HG03108 (cell line): ENCODE measurements at regions not wholly inside any gene's neighbourhood (a gene's known extent, or its start where the extent isn't known, plus 50 kb on each side); places are given as distances from the start of the nearest gene placed in this dataset.

Experiments
- ATAC-seq: cut with Tn5 transposase; IDR thresholded peaks from one replicate; pipeline ENCODE4 v1.9.1; 2021; ENCODE audit warnings: moderate library complexity; ENCODE audit not compliant: unreplicated experiment

DNA sequence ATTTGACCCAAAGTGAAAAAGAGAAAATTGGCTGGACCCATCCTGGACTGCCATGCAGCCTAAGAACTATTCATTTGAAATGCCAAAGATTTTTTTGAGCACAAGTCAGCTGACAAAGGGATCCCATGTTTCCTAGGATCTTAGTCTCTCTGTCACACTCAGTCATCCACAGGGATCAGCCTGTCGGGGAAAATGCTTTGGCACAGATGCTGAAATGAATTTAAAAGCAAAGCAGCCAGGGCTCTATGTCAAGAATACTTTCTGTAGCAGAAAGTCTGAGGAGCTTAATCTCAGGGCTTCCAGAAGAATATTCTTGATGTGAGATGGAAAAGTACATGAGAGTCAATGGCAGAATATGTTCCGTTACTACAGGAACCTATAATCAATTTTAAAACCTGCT is 1900.8 kb downstream of the MRPL39 start:
- no peak for ATAC-seq

DNA sequence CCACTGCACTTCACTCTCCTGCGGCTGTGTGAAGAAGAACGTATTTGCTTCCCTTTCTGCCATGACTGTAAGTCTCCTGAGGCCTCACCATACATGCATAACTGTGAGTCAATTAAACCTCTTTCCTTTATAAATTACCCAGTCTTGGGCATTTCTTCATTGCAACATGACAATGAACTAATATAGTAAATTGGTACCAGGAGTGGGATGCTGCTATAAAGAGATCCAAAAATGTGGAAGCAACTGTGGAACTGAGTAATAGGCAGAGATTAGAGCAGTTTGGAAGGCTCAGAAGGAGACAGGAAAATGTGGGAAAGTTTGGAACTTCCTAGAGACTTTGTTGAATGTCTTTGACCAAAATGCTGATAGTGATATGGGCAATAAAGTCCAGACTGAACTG is 1907.9 kb downstream of the MRPL39 start:
- ATAC-seq = no peak

DNA sequence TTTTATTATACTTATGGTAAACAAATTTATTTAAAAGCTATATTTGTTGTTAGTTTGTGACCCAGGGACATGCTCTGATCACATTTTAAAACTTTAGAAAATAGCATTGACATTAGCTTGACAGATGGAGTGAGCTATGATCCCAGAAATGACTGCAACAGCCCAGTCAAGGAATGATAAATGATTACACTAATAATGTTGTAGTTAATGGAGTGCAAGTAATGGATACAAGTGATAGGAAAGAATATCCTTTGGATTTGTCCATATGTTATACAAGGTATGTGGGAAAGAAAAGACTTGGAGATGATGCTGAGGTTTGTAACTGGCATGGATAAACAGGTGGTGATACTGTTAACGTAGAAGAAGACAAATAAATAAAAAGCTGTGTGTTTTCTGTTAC is 1908.7 kb downstream of the MRPL39 start:
- ATAC-seq = no peak

DNA sequence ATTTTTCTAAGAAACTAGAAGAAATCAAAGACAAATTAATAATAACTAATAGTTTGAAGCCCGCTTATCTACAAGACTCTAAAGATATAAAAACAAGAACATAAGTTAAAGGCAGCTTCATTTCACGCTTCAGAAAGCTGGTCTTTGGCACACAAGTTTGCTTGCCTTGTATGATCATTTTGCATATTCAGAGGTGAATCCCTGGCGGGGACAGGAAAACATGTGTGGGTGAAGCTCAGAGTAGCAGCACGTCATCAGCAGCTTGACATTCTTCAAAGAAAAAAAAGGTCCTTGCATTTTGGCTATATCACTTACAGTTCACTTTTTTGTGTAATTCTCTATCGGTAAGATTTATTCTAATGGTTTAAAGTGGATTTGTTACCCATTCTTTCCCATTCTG is 1911.8 kb downstream of the MRPL39 start:
- ATAC-seq = no peak

DNA sequence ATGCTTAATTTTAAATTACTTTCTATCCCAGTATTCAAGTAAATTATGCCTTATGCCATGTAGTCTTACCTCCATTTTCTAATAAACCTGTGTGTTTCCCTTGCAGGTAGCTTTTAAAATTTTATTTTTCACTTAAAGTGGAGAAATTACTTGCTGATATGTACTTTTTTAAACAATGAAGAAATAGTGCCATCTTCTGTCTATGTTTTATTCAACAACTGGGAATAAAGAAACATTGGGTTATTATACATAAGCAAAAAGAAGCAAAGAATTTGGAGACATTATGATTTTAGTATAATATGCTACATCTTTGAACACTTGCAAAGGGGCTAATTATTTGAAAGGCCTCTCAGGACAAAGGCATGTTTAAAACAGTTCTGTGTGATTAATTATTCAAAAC is 1912.9 kb downstream of the MRPL39 start:
- no peak for ATAC-seq

DNA sequence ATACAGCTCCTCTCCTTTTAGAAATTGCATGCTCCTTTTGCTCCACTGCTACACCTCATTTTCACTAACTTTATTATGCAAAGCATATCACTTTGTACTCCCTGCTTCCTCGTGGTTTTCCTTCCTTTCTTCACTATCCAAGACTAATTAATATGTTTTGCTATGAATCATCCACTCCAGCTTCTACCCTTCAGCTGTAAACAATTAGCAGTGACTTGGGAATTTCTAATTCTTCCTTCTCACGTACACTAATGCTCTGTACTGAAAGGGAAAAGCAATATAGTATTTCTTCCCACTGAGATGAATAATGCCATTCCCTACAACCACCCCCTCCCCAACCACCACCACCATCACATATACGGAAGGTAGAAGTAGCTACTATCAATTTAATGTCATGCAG is 1917.0 kb downstream of the MRPL39 start:
- ATAC-seq = no peak

DNA sequence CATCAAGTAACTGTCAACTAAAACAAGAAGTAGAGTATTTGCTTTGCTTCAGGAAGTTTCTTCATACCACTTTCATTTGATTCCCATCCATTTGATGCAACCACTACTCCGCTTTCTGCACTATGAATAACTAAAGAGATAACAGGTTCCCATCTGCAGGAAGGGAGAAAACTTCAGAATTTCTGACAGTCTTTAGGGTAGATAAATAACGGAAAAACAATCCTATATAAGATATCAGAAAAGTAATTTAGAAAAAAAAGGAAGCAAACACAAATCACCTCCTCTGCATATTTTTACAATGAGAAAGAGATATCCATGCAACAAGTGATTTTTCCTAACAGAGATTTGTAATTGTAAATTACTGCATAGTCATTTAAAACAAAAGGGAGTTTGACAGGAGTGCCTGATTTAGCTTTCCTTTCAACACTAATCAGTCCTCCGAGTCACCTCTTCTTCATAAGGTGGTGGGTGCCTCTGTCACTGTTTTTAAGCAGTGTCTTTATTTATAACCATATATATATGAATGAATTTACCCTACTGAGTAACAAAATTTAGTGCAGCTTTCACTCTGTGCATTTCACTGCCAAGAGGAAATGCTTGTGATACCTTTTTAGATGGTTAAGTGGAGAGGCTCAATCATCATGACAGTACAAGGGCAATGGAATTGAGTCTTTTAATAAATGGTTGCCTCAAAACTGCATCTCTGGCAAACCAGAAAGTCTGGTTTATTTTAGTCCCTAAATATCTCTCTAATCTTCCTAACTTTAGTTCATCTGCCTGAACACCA is 1920.4 kb downstream of the MRPL39 start:
- no peak for ATAC-seq

DNA sequence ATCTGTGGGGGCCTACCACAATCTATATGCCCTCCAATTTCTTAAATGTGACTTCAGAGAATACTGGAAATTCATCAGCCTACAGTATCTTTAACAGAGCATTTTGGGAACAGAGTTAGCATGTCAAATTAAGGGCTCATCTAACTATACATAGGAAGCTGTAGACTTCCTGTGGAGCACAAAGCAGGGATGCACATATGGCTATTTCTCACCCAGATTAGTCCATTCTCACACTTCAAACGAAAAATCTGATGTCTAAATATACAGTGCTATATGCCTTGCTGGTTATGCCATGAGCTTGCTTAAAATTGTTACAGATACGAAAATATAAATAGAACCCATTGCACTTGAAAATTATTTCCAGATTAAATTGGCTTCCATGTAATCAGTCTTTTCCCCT is 1922.8 kb downstream of the MRPL39 start:
- ATAC-seq = no peak

DNA sequence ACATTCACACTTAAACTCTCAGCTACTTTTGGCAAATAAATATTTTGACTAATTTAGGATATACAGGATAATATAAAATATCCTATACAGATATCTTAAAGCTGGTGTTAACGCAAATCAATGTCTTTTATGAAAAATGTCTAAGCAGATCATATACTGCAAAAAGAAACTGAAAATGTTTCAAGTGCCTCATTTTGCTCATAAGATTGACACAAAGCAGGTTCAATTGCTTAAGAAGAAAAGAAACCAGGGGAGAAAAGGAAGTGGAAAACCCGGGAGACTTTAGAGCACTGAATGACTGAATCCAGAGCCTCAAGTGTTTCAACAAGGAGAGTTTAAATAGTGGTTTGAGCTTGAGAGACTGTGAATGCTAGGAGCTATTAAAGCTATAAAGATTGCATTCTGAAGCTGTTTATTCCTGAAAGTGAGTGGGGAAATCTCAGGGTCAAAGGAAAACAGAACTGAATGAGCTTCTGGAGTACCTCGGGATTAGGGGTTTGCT is 1943.0 kb downstream of the MRPL39 start:
- ATAC-seq = no peak

DNA sequence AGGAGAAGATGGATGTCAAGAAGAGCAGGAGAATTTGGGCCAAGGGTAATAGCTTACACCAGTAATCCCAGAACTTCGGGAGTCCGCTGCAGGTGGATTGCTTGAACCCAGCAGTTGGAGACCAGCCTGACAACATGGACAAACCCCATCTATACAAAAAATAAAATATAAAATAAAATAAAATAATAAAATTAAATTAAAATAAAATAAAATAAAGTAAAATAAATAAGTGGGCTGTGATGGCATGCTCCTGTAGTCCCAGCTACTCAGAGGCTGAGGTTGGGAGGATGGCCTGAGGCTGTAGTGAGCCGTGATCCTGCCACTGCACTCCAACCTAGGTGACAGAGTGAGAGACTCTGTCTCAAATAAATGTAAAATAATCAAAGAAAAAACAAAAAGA is 1946.7 kb downstream of the MRPL39 start:
- ATAC-seq = no peak

DNA sequence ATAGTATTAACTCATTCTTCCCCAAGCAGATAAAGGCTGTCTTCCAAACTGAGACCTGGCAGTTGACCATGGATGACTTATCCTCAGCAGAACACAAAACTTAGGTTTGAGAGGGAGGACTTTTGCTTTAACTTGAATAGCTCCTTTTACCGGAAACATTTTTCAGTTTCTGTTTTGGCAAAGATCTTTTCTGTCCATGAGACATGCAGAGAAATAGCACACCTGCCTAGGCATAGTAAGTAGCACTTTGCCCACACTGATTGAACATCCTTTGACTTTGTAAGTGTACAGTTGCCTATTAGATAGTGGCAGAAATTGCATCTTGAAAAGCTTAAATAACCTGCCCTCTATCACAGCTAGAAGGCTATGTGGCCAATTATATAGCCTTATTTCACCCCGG is 1962.5 kb downstream of the MRPL39 start:
- no peak for ATAC-seq

DNA sequence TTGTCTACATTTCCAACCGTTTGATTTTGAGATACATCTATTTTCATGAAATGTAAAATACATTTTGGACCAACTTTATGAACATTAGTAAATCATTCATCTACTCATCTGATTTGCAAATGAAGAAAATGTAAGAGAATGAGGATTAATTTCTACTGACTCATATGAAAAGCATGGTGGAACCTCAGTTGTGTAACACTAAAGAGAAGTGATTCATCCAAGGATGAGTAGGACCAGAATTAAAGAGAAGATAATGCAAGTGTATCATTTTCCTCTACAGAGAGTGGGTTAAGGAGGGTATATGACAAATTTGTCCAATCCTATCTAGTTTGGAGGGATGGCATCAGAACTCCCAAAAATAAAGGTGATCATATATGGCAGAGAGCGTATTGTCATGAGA is 1967.6 kb downstream of the MRPL39 start:
- no peak for ATAC-seq

DNA sequence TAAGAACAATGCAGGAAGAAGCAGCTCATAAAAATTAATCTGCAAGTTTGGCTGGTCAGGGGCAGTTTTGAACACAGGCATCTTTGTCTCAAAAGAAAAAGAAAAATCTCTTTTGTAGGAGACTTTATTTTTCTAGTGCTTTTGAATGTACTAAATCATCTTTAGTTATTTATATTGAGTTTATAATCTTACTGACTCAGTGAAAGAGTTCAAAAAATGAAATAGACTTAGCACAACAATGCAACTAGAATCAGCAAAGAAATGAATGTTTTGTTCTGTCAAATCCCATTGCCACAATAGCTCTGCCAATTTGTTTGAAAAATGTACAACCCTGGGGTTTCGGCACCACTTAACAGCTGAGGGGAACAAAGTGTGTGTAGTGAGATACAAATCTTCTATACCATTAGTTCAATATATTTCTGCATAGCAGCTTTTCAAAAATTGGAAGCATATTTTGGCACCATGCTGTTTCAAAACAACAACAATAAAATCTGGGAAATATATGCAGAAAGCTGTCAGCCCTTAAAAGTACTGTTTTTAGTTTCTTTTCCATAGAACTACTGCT is 1969.1 kb downstream of the MRPL39 start:
- ATAC-seq = no peak

DNA sequence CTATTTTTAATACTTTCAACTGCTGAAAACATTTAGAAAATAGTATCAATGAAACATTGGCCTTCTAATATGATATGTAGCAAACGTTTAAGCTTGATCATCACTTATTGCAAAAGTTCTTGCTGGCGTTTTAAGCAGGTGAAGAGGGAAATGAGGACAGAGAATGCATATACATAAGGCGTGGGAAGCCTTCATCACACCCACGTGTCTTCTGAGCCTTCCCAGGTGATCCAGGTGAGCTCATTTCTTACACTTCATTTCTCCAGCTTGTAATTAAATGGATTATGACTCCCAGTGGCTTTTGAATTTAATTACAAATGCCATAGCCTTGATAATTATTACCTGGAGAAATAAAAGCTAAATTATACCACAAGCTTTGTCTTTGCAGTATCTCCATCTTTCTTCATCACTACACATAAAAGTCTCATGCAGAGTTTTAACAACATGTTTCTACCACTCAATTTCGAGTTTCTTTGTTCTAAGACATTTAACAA is 1973.8 kb downstream of the MRPL39 start:
- ATAC-seq = no peak

DNA sequence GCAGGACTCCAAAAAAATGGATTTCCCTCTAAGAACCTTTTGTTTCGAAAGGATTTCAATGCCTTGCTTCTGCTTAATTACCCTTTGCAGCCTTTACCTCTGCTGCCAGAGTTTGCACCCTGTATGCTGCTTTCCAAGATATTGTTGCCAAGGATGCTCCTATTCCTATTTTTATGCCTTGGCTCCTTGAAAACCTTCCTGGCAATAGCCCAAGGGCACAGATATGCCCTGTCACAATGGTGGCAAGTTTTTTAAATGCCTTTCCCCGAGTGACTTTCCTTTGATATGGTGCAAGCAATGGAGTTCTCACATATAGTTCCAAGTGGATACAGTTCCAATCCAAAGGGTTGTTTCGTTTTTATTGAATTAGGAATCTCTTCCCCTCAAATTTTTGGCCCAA is 1983.0 kb downstream of the MRPL39 start:
- no peak for ATAC-seq

DNA sequence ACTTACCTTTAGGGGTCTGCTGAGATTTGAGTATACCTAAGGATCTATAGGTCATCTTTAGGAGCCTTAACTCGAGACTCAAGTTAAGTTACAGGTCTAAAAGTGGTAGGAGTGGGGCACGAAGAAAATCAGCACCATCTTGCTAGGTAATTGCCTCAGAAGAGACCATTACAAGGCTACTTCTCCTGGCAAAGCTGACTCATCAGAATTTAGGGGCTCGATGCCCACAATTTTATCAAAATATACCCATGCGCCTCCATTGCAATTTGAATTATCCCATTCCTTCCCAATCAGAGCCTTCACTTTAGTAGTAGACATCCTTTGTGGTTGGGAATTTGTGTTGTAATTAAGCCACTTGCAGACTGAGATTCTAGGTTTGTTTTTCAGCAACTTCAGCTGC is 1994.3 kb downstream of the MRPL39 start:
- no peak for ATAC-seq

DNA sequence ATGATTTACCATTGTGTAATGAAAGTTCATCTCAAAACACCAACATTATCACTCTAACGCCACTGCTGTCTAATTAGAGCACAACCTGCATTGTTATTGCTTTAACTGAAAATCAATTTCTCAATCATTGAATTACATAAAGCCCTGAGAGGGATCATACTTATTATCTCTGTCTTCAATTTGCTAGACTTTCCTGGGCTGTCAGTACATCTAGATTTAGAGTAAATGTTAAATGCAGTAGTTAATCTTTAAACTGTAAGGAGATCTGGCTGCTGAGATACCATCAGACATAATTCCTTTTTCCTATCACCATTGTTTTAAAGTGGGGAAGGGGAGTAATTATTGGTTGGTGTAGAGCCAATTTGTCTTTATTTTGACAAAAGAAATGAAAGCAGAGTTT is 1995.1 kb downstream of the MRPL39 start:
- no peak for ATAC-seq

DNA sequence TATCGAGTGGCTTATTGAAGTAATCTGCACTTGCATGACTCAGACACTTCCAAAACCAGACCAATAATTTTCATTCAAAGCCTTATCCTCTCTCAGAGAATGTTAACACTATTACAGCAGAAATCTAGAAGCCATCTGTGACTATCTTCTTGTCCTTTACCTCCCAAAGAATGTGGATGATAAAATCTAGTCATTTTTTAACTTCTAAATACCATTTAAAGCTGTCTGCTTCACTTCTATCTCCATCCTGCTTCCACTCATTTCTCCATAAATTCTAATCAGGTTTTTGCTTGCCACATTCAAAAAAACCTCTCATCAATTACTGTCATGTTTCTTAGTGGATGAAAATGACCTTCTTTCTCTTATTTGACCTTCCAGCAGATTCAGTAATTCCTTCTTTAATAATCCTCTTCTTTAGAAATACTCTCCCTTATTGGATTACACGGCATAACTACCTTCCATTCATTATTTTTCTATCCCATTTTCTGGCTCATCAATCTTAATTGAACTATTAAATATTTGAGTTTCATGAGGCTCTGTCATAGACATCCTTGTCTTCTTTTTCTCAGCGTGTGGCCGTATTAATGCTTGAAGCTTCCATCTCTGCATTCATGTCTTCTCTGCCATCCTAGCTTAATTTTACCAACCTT is 1999.4 kb downstream of the MRPL39 start:
- ATAC-seq = no peak

DNA sequence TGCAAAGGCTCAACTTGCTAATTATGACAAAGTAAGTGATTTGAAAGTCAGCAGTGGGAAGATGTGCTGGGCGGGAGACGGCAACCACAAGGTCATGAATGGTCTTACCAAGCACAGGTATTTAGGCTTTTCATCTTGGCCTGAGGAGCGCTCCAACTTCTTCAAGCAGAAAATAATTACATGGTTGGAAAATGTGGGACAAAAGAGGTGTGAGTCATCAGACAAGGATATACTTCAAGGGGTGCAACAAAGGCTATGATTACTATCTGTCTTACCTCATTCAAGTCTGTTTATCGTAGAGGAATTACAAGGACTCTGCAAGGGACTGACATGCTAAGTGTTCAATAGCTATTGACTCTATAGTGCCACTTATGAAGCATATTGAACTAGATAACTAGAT is 2005.7 kb downstream of the MRPL39 start:
- ATAC-seq = no peak

DNA sequence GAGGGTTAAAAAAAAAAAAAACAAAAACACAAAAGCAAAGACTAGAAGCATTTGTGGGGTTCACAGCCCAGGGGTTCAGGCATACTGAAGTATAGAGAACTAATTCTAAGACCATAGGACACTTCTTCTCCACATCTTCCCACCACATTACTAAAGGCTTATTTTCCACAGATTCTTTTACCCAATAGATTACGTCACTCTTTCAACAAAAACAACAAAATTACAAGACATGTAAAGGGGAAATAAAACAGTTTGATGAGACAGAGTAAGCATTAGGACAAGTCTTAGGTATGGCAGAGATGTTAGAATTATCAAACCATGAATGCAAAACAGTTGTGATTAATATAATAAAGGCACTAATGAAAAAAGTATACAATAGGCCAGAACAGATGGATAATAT is 2013.7 kb downstream of the MRPL39 start:
- ATAC-seq = no peak

DNA sequence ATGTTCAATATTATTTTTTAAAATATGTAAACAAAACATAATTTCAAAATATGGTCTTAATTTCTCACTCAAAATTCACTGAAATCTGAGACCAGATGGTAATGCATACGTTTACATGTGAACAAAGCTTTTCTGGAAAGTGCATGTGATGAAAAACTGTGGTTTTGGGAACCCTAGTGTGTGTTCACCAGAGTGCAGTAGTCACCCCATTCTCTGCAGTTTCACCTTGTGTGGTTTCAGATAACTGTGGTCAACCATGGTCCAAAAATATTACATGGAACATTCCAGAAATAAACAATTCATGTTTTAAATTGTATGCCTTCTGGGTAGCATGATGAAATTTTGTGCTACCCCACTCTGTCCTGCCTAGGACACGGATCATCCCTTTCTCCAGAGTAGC is 2021.9 kb downstream of the MRPL39 start:
- no peak for ATAC-seq

DNA sequence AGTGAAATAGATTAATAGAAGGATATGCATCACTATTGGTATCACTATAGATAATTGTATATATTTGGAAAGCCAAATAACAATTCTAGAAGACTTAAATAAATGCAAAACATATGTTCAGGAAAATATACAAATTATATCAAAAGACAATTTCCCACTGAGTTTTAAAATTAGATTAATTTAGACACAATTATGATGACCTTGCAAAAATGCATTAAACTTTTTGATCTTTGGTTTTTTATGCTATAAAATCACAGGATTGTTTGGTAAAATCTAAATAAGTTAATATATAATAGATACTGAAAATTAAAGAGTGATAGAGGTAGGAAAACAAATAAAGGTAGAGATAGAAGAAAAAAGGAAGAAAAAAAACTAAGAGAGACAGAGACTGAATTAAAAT is 2027.7 kb downstream of the MRPL39 start:
- ATAC-seq = no peak
